ENCODE measurements at regions not wholly inside any gene's neighbourhood (a gene's known extent, or its start where the extent isn't known, plus 50 kb on each side); places are given as distances from the start of the nearest gene placed in this dataset.

GRCh38 chr9:19988281-19988680, 199.4 kb upstream of the SLC24A2 start:
- DNase-seq (ENCODE audit: low read depth): no peak
- no peak for TF ChIP-seq CTCF (conservative IDR thresholded peaks at IDR 0.05; ENCODE audit: low read depth, low read length)
- H3K4me3 ChIP-seq (ENCODE audit: low read length): no peak overlapping the region

- DNase-seq (ENCODE audit: low read depth): no peak
- H3K4me3 ChIP-seq (ENCODE audit: low read length): no peak overlapping the region
- TF ChIP-seq CTCF (conservative IDR thresholded peaks at IDR 0.05; ENCODE audit: low read depth, low read length): no peak
Observed at GRCh38 chr9:19985081-19985480, 196.2 kb upstream of the SLC24A2 start.

GRCh38 chr9:19976226-19976625, 187.4 kb upstream of the SLC24A2 start:
- no peak for TF ChIP-seq CTCF (conservative IDR thresholded peaks at IDR 0.05; ENCODE audit: low read depth, low read length)
- no peak overlapping the region for H3K4me3 ChIP-seq (ENCODE audit: low read length)
- no peak for DNase-seq (ENCODE audit: low read depth)

GRCh38 chr9:19975499-19975898, 186.7 kb upstream of the SLC24A2 start:
- no peak for TF ChIP-seq CTCF (conservative IDR thresholded peaks at IDR 0.05; ENCODE audit: low read depth, low read length)
- no peak for DNase-seq (ENCODE audit: low read depth)
- H3K4me3 ChIP-seq (ENCODE audit: low read length): no peak overlapping the region

GRCh38 chr9:19969721-19970120, 180.9 kb upstream of the SLC24A2 start:
- DNase-seq (ENCODE audit: low read depth): no peak

GRCh38 chr9:19967888-19968459, 179.1 kb upstream of the SLC24A2 start:
- no peak overlapping the region for H3K4me3 ChIP-seq (ENCODE audit: low read length)
- DNase-seq (ENCODE audit: low read depth): no peak
- TF ChIP-seq CTCF (conservative IDR thresholded peaks at IDR 0.05; ENCODE audit: low read depth, low read length): no peak

More at GRCh38 chr9:19969721-19970120, 180.9 kb upstream of the SLC24A2 start:
- TF ChIP-seq CTCF (conservative IDR thresholded peaks at IDR 0.05; ENCODE audit: low read depth, low read length): no peak
- H3K4me3 ChIP-seq (ENCODE audit: low read length): no peak overlapping the region

- no peak overlapping the region for H3K4me3 ChIP-seq (ENCODE audit: low read length)
- no peak for DNase-seq (ENCODE audit: low read depth)
- no peak for TF ChIP-seq CTCF (conservative IDR thresholded peaks at IDR 0.05; ENCODE audit: low read depth, low read length)
Observed at GRCh38 chr9:19967216-19967887, 178.5 kb upstream of the SLC24A2 start.

Measured in retinal pigment epithelial cell (primary cell).